ENCODE measurements at regions not wholly inside any gene's neighbourhood (a gene's known extent, or its start where the extent isn't known, plus 50 kb on each side); places are given as distances from the start of the nearest gene placed in this dataset.

- Histone ChIP-seq H2AFZ (ENCODE audit: insufficient read depth, low read length, poor library complexity) (no peak overlapping the region), H3K23ac (ENCODE audit: low read length) (no peak overlapping the region), H3K4me3 (ENCODE audit: low read depth, low read length) (no peak overlapping the region), H3K79me1 (ENCODE audit: low read length) (no peaks in the 10 kb centered on the region), H3K4me2 (ENCODE audit: low read length) (no peak overlapping the region), H4K12ac (ENCODE audit: low read depth, low read length) (no peak overlapping the region), H3K36me3 (ENCODE audit: control insufficient read depth in 1 of 2, insufficient read depth in 2 of 2, low read length in 2 of 2) (no peaks in the 10 kb centered on the region), H3K27ac (ENCODE audit: low read depth, low read length) (no peak overlapping the region), H2BK5ac (ENCODE audit: low read depth, low read length, poor library complexity) (no peak overlapping the region), H3K9ac (ENCODE audit: low read length) (no peak overlapping the region), H4K8ac (ENCODE audit: low read depth, low read length) (no peak overlapping the region), H3K4me1 (ENCODE audit: control insufficient read depth in 1 of 2, insufficient read depth in 2 of 2, low read length in 2 of 2) (no peaks in the 10 kb centered on the region), H3K27me3 (ENCODE audit: insufficient read depth, low read length) (no peaks in the 10 kb centered on the region), H3K9me3 (ENCODE audit: insufficient read depth, low read depth, low read length) (no peaks in the 10 kb centered on the region), H2AK5ac (ENCODE audit: low read length) (no peak overlapping the region), H3K79me2 (ENCODE audit: control insufficient read depth, insufficient read depth, low read length, poor library complexity) (no peaks in the 10 kb centered on the region), H3K4ac (ENCODE audit: low read depth, low read length) (no peak overlapping the region), H3K18ac (ENCODE audit: low read length) (no peak overlapping the region), H2BK12ac (ENCODE audit: low read length) (no peak overlapping the region), H4K91ac (ENCODE audit: low read depth, low read length) (no peak overlapping the region), H3K14ac (ENCODE audit: low read length) (no peak overlapping the region), H2BK120ac (ENCODE audit: insufficient read depth, low read length, poor library complexity) (no peak overlapping the region)
- no peak for DNase-seq
- WGBS (ENCODE audit: extremely low coverage, insufficient coverage, insufficient read length) = no CpG with 5 or more reads among the region's 2 CpGs
These were observed 1163.9 kb downstream of the DIAPH3 start for GRCh38 chr13:58999851-59000250.

GRCh38 chr13:59000770-59001169, 1163.0 kb downstream of the DIAPH3 start:
- no peak overlapping the region for H2AK5ac ChIP-seq (ENCODE audit: low read length)
- H3K23ac ChIP-seq (ENCODE audit: low read length) = no peak overlapping the region
- no peaks in the 10 kb centered on the region for H3K36me3 ChIP-seq (ENCODE audit: control insufficient read depth in 1 of 2, insufficient read depth in 2 of 2, low read length in 2 of 2)
- no peaks in the 10 kb centered on the region for H3K9me3 ChIP-seq (ENCODE audit: insufficient read depth, low read depth, low read length)
- H3K18ac ChIP-seq (ENCODE audit: low read length) = no peak overlapping the region
- no peak overlapping the region for H2BK5ac ChIP-seq (ENCODE audit: low read depth, low read length, poor library complexity)
- H3K4me3 ChIP-seq (ENCODE audit: low read depth, low read length) = no peak overlapping the region
- H4K12ac ChIP-seq (ENCODE audit: low read depth, low read length) = no peak overlapping the region
- no peak overlapping the region for H2AFZ ChIP-seq (ENCODE audit: insufficient read depth, low read length, poor library complexity)
- H4K91ac ChIP-seq (ENCODE audit: low read depth, low read length) = no peak overlapping the region
- no peak overlapping the region for H3K4me2 ChIP-seq (ENCODE audit: low read length)
- no peak overlapping the region for H3K4ac ChIP-seq (ENCODE audit: low read depth, low read length)
- no peak overlapping the region for H2BK120ac ChIP-seq (ENCODE audit: insufficient read depth, low read length, poor library complexity)
- H3K27me3 ChIP-seq (ENCODE audit: insufficient read depth, low read length) = no peaks in the 10 kb centered on the region
- no peak overlapping the region for H2BK12ac ChIP-seq (ENCODE audit: low read length)
- no peak overlapping the region for H3K9ac ChIP-seq (ENCODE audit: low read length)
- H3K79me1 ChIP-seq (ENCODE audit: low read length) = no peaks in the 10 kb centered on the region
- no peaks in the 10 kb centered on the region for H3K79me2 ChIP-seq (ENCODE audit: control insufficient read depth, insufficient read depth, low read length, poor library complexity)
- H3K4me1 ChIP-seq (ENCODE audit: control insufficient read depth in 1 of 2, insufficient read depth in 2 of 2, low read length in 2 of 2) = no peaks in the 10 kb centered on the region
- no peak for DNase-seq
- H3K14ac ChIP-seq (ENCODE audit: low read length) = no peak overlapping the region
- no peak overlapping the region for H4K8ac ChIP-seq (ENCODE audit: low read depth, low read length)
- H3K27ac ChIP-seq (ENCODE audit: low read depth, low read length) = no peak overlapping the region

DNA sequence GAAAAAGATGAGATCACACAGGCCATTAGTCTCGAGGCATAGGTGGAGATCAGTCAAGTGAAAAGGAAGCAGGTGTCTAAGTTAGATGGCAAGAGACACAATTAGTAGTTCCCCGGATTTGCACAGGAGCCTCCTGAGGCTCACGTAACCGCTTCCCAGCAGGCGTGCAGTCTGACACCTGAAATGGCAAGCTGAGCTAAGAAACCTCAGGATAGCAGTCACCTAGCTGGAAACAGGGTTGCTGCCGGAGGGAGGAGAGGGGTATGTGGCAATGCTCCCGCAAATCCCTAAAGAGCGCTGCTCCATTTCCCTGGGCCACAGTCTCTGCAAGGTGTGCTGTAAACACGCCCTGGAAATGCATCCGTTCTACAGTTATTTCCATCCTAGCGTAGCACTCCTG, 1151.0 kb downstream of the DIAPH3 start:
- Histone ChIP-seq H4K12ac (ENCODE audit: low read depth, low read length) (no peak overlapping the region), H3K9ac (ENCODE audit: low read length) (no peak overlapping the region), H2BK5ac (ENCODE audit: low read depth, low read length, poor library complexity) (no peak overlapping the region), H3K23ac (ENCODE audit: low read length) (no peak overlapping the region), H3K4ac (ENCODE audit: low read depth, low read length) (no peak overlapping the region), H3K79me2 (ENCODE audit: control insufficient read depth, insufficient read depth, low read length, poor library complexity) (no peaks in the 10 kb centered on the region), H3K18ac (ENCODE audit: low read length) (no peak overlapping the region), H3K79me1 (ENCODE audit: low read length) (no peaks in the 10 kb centered on the region), H2AFZ (ENCODE audit: insufficient read depth, low read length, poor library complexity) (no peak overlapping the region), H2AK5ac (ENCODE audit: low read length) (no peak overlapping the region), H4K91ac (ENCODE audit: low read depth, low read length) (no peak overlapping the region), H2BK120ac (ENCODE audit: insufficient read depth, low read length, poor library complexity) (no peak overlapping the region), H3K4me1 (ENCODE audit: control insufficient read depth in 1 of 2, insufficient read depth in 2 of 2, low read length in 2 of 2) (no peaks in the 10 kb centered on the region), H3K4me3 (ENCODE audit: low read depth, low read length) (no peak overlapping the region), H3K27me3 (ENCODE audit: insufficient read depth, low read length) (no peaks in the 10 kb centered on the region), H2BK12ac (ENCODE audit: low read length) (no peak overlapping the region), H3K4me2 (ENCODE audit: low read length) (no peak overlapping the region), H3K9me3 (ENCODE audit: insufficient read depth, low read depth, low read length) (no peaks in the 10 kb centered on the region), H4K8ac (ENCODE audit: low read depth, low read length) (no peak overlapping the region), H3K36me3 (ENCODE audit: control insufficient read depth in 1 of 2, insufficient read depth in 2 of 2, low read length in 2 of 2) (no peaks in the 10 kb centered on the region), H3K14ac (ENCODE audit: low read length) (no peak overlapping the region), H3K27ac (ENCODE audit: low read depth, low read length) (no peak overlapping the region)
- WGBS (ENCODE audit: extremely low coverage, insufficient coverage, insufficient read length) = no CpG with 5 or more reads among the region's 11 CpGs
- DNase-seq = no peak

GRCh38 chr13:59016250-59016649, 1147.5 kb downstream of the DIAPH3 start:
- H3K9ac ChIP-seq (ENCODE audit: low read length) = no peak overlapping the region
- H4K8ac ChIP-seq (ENCODE audit: low read depth, low read length) = no peak overlapping the region
- no peak overlapping the region for H2BK12ac ChIP-seq (ENCODE audit: low read length)
- no peak overlapping the region for H3K14ac ChIP-seq (ENCODE audit: low read length)
- no peak overlapping the region for H4K91ac ChIP-seq (ENCODE audit: low read depth, low read length)
- H2BK5ac ChIP-seq (ENCODE audit: low read depth, low read length, poor library complexity) = no peak overlapping the region
- H2BK120ac ChIP-seq (ENCODE audit: insufficient read depth, low read length, poor library complexity) = no peak overlapping the region
- no peak overlapping the region for H3K18ac ChIP-seq (ENCODE audit: low read length)
- H3K79me2 ChIP-seq (ENCODE audit: control insufficient read depth, insufficient read depth, low read length, poor library complexity) = no peaks in the 10 kb centered on the region
- no CpG with 5 or more reads among the region's 3 CpGs for WGBS (ENCODE audit: extremely low coverage, insufficient coverage, insufficient read length)
- H2AFZ ChIP-seq (ENCODE audit: insufficient read depth, low read length, poor library complexity) = no peak overlapping the region
- H3K23ac ChIP-seq (ENCODE audit: low read length) = no peak overlapping the region
- H4K12ac ChIP-seq (ENCODE audit: low read depth, low read length) = no peak overlapping the region
- no peaks in the 10 kb centered on the region for H3K36me3 ChIP-seq (ENCODE audit: control insufficient read depth in 1 of 2, insufficient read depth in 2 of 2, low read length in 2 of 2)
- no peaks in the 10 kb centered on the region for H3K79me1 ChIP-seq (ENCODE audit: low read length)
- H3K4ac ChIP-seq (ENCODE audit: low read depth, low read length) = no peak overlapping the region
- H3K4me2 ChIP-seq (ENCODE audit: low read length) = no peak overlapping the region
- DNase-seq = no peak
- no peaks in the 10 kb centered on the region for H3K9me3 ChIP-seq (ENCODE audit: insufficient read depth, low read depth, low read length)
- H3K4me1 ChIP-seq (ENCODE audit: control insufficient read depth in 1 of 2, insufficient read depth in 2 of 2, low read length in 2 of 2) = no peaks in the 10 kb centered on the region
- H2AK5ac ChIP-seq (ENCODE audit: low read length) = no peak overlapping the region
- H3K27ac ChIP-seq (ENCODE audit: low read depth, low read length) = no peak overlapping the region
- H3K27me3 ChIP-seq (ENCODE audit: insufficient read depth, low read length) = no peaks in the 10 kb centered on the region
- H3K4me3 ChIP-seq (ENCODE audit: low read depth, low read length) = no peak overlapping the region

- WGBS (ENCODE audit: extremely low coverage, insufficient coverage, insufficient read length) = no CpG with 5 or more reads among the region's 3 CpGs
These were observed 1139.3 kb downstream of the DIAPH3 start for GRCh38 chr13:59024434-59024833.

More at GRCh38 chr13:59024434-59024833, 1139.3 kb downstream of the DIAPH3 start:
- no peak overlapping the region for H3K14ac ChIP-seq (ENCODE audit: low read length)
- no peak overlapping the region for H3K23ac ChIP-seq (ENCODE audit: low read length)
- no peak overlapping the region for H2BK12ac ChIP-seq (ENCODE audit: low read length)
- H3K9ac ChIP-seq (ENCODE audit: low read length) = no peak overlapping the region
- H3K79me2 ChIP-seq (ENCODE audit: control insufficient read depth, insufficient read depth, low read length, poor library complexity) = no peaks in the 10 kb centered on the region
- H2AFZ ChIP-seq (ENCODE audit: insufficient read depth, low read length, poor library complexity) = no peak overlapping the region
- DNase-seq = no peak
- H3K27ac ChIP-seq (ENCODE audit: low read depth, low read length) = no peak overlapping the region
- H3K79me1 ChIP-seq (ENCODE audit: low read length) = no peaks in the 10 kb centered on the region
- H3K9me3 ChIP-seq (ENCODE audit: insufficient read depth, low read depth, low read length) = no peaks in the 10 kb centered on the region
- no peak overlapping the region for H2AK5ac ChIP-seq (ENCODE audit: low read length)
- no peak overlapping the region for H3K18ac ChIP-seq (ENCODE audit: low read length)
- no peak overlapping the region for H2BK5ac ChIP-seq (ENCODE audit: low read depth, low read length, poor library complexity)
- no peaks in the 10 kb centered on the region for H3K27me3 ChIP-seq (ENCODE audit: insufficient read depth, low read length)
- H2BK120ac ChIP-seq (ENCODE audit: insufficient read depth, low read length, poor library complexity) = no peak overlapping the region
- no peak overlapping the region for H4K8ac ChIP-seq (ENCODE audit: low read depth, low read length)
- H4K12ac ChIP-seq (ENCODE audit: low read depth, low read length) = no peak overlapping the region
- no peaks in the 10 kb centered on the region for H3K4me1 ChIP-seq (ENCODE audit: control insufficient read depth in 1 of 2, insufficient read depth in 2 of 2, low read length in 2 of 2)
- H3K4ac ChIP-seq (ENCODE audit: low read depth, low read length) = no peak overlapping the region
- no peak overlapping the region for H3K4me3 ChIP-seq (ENCODE audit: low read depth, low read length)
- H3K4me2 ChIP-seq (ENCODE audit: low read length) = no peak overlapping the region
- no peak overlapping the region for H4K91ac ChIP-seq (ENCODE audit: low read depth, low read length)
- H3K36me3 ChIP-seq (ENCODE audit: control insufficient read depth in 1 of 2, insufficient read depth in 2 of 2, low read length in 2 of 2) = no peaks in the 10 kb centered on the region

All from trophoblast cell (in vitro differentiated cells and primary cell).